ENCODE measurements at regions not wholly inside any gene's neighbourhood (a gene's known extent, or its start where the extent isn't known, plus 50 kb on each side); places are given as distances from the start of the nearest gene placed in this dataset.

DNA sequence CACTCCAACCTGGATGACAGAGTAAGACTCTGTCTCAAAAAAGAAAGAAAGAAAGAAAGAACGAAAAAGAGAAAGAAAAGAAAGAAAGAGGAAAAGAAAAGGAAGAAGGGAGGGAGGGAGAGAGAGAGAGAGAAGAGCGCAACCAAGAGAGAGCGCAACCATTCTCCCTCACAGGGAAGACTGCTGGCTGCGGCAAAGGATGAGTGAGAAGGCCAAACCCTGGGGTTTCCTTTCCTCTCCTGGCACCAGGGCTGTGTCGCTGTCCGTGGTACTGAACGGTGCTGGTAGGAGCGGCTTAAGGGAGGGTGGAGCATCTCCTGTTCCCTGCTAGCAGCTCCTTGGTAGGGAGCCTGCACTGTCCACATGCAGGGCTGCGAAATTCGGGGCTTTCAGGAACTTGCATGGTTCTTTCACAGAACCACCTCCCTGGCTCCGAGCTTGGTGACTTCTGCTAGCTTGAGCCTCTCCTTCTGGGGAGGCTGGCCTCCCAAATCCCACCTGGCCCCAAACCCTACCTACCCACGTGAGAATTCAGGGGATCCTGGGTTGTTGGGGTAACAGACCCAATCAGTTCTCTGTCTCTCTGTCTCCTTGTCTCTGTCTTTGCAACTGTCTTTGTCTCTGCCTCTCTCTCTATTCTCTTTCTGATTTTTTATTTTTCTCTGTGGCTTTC lies 51.1 kb upstream of the ZNRF4 start:
- no peak for TF ChIP-seq CTCF (IDR thresholded peaks at IDR 0.05)
- no peak for TF ChIP-seq EZH2 (IDR thresholded peaks at IDR 0.05)
- TF ChIP-seq EZH2phosphoT487 (IDR thresholded peaks at IDR 0.05), result no peak
